NCI-H82 (cell line): ENCODE measurements at regions not wholly inside any gene's neighbourhood (a gene's known extent, or its start where the extent isn't known, plus 50 kb on each side); places are given as distances from the start of the nearest gene placed in this dataset.

ENCODE experiments used
- DNase-seq: peaks from one replicate; lab custom pipeline; 2025; lab: John Stamatoyannopoulos, UW

- no peak for DNase-seq
Observed at GRCh38 chr12:59044791-59045190, 124.5 kb upstream of the LRIG3 start.

- no peak for DNase-seq
Observed at GRCh38 chr12:59041241-59042121, 121.2 kb upstream of the LRIG3 start.

DNA sequence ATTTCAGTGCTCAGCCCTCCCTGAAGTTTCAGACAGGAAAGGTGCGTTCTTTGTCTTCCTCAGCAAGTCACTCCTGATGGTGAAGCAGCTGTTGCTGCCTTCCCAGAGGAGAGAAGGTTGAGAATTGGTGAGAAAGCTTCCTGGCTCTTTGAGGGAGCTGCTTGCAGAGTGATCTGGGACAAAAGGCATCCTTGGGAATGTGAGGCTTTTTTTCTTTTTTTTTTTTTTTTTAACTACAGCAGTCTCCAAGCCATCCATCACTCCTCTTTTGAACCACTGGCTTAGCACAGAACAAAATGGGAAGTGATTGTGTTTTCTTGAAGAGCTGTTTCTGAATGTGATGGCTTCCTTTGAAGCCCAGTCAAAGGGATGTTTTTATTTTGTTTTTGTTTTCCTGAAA, 120.4 kb upstream of the LRIG3 start:
- no peak for DNase-seq

DNA sequence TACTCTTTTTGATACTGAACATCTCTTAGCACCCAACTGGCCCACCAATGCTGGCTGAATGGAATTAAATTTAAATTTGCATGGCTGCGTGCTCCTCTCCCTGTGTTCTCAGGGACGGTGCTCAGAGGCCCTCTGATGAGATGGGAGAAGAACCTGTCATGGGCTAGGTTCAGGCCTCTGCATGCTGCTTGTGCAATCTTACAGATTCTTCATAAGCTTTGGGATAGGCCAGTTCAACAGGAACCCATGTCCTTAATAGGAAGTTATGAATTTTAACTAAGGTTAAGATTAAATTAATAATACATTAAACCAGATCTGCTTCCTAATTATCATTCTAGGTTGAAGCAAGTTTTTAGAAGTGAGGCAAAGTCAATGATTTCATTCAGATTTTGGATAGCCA, 119.7 kb upstream of the LRIG3 start:
- no peak for DNase-seq

DNA sequence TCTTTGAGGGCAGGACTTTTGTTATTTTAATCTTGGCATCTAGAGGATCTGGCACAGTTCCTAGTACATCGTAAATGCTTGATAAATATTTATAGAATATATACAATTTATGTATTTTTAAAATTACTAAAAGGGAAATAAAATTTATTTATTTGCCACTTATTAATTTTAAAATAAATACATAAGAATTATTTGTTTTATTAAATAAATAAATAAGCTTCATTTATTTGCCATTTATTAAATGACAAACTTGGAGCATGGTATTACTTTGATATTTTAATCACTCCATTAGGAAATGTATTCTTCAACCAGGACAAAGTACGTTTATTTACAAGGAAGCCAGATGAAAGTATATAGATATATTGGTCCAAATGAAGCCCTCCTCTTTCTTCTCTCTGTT, 118.7 kb upstream of the LRIG3 start:
- no peak for DNase-seq

DNA sequence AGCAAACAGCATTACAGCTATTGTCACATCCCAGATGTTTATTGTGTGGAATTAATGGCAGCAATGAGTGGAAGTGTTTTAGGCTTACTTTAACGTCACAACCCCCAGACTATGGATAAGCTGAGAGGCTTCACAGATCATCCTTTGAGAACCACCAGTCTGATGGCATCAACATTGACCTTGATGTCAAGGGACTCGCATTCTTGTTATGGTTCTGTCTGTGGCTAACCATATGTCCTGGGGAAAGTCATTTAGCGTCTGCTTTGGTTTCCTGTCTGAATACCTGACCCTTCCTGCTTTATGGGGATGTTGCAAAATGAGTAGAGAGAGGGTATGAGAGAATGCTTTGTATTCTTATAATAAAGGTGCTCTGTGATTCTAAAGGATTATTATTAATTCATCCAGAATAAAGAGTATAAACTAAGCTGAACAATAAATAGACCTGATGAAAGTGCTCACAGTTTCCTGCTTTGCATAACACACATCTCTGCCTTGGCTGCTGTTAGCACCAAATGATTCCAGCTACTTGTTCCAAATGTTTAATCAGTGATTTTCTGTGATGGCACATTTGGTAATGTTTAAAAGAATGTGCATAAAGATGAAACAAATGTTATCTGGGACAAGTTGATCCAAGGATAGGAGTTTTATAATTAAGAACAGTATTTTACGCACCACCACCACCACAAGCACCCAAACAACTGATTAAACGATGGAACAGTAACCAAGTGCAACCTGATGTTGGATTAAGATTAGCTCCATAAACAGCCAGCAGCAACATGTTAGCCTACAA, 116.9 kb upstream of the LRIG3 start:
- no peak for DNase-seq

DNA sequence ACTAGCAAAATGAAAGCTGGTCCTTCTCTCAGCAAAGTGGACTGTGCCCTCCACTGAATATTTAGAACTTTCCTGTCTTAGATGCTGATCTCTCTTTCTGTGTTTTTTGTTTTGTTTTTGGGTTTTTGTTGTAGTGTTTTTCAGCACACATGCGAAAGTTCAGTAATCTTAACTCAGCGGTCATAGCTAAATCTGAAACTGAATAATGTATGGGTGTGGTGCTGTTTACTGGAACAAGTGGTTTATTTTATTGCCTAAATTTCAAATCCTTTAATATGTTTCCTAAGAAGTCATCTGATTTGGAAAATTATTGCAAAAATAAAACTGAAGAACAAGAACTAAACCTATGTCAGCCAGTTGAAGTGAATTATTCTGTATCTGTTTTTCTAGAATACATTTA, 116.0 kb upstream of the LRIG3 start:
- no peak for DNase-seq

DNA sequence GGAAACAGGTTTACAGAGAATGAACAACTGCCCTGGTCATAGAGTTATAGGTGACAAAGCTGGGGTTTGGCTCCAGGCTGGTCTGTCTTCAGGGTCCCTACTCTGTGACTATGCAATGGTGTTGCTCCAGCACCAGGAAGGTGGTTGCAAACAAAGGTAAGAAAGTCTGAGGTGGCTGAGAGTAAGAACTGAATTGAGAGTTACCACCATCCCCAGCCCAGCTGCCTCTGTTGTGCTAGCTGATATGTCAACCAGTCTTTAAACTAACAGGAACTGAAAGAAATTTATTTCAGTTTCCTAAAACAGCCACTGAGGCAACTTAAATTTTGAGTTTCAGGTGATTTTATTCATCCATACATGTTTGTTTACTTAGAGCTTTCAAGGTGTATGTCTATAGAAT, 111.0 kb upstream of the LRIG3 start:
- DNase-seq = no peak

GRCh38 chr12:59030415-59030814, 110.1 kb upstream of the LRIG3 start:
- no peak for DNase-seq

- DNase-seq = no peak
Observed at GRCh38 chr12:59027199-59027598, 106.9 kb upstream of the LRIG3 start.

DNA sequence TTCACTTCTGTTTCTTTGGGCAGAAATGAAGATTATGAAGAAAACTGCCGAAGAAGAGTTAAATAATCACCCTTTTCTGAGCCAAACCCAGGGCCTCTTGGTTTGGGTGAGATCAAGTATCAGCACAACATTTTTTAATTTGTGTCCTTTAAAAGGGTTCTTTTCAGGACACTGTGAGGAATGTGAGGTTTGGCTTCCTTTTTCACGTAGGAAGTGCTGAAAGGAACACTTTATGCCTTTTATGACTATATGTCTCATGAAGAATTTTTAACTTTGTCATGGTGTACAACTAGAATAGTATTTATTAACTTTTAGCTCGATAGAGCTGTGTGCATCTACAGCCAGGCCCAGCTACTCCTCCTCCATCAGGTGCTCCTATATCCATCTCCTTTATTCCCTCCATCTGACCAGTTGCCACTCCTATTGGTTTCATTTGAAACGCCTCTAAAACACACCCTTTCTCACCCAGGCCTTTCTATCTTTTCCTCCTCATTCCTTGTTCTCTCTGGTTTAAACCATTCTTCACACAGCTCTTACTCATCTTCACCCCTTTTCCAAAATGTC, 103.6 kb upstream of the LRIG3 start:
- DNase-seq = no peak

GRCh38 chr12:59020073-59020946, 100.0 kb upstream of the LRIG3 start:
- no peak for DNase-seq

DNA sequence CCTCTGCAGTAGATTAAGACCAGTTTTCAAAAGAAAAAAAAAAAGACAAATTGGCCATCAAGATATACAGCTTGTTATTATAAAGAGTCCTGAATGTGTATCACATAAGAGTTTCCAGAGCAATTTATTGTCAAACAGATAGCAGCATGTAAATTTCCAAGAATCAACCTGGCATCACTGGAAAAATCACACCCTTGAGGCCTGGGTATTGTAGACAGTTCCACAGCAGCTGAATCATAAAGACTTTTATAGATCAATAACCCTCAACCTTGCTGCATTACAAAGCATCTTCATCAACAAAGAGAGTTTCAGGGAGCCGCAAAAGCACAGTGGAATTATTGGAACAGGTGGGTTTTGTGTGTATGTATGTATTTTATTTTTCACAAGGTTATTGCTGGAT, 94.6 kb upstream of the LRIG3 start:
- DNase-seq = no peak

DNA sequence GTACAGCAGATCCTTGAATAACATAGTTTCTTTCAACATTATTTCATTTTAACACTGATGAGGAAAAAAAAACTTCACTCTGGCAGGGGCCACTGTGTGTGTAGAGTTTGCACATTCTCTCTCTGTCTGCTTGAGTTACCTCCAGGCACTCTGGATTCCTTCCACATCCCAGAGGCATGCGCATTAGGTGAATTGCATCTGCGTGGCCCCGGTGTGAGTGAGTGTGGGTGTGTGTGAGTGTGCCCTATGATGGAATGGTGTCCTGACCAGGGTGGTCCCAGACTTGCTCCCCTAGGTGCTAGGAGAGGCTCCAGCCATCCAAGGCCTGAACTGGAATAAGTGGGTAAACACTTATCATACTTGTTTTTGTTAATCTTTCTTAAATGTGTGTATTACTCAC, 90.6 kb upstream of the LRIG3 start:
- DNase-seq = no peak

DNA sequence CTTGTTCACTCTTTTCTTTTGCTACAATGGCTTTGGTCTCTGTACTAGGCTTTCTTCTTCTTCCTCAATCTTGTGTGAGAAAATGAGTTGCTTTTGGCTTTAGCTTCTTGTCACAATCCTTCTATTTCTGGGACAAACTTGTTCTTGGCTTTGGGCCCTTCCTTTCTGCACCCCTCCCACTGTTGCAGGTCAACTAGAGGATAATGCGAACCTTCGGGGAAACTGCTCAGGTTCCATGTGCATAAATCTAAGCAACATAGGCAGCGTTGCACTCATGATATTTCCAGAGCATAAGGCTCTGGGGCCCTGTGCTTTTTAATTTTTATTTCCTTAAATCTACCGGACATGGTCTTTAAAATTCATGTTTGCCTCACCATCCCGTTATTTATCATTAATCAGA, 89.8 kb upstream of the LRIG3 start:
- no peak for DNase-seq

DNA sequence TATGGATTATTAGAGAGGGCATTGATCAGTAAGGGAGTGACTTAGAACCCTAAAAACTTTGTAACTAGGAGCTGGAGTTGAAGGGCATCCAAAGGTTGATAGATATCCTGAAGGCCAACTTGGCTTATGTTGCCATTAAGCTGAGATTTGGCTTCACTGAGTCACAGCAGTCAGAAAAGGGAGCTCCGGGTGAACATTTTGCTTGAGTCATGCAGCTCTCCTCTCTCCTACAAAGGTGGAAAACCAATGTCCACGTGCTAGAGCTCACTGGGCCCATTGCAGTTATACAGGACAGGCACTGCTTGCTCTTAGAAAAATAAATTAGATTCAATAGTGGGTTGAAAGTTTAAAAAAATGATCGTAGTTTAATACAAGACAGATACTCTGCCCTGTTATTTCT, 87.3 kb upstream of the LRIG3 start:
- peak; percentile 34 for DNase-seq

GRCh38 chr12:59005193-59005955, 85.1 kb upstream of the LRIG3 start:
- DNase-seq = no peak

GRCh38 chr12:59004456-59004855, 84.2 kb upstream of the LRIG3 start:
- no peak for DNase-seq

- DNase-seq = no peak
Observed at GRCh38 chr12:58995666-58996363, 75.5 kb upstream of the LRIG3 start.

GRCh38 chr12:58988643-58989344, 68.5 kb upstream of the LRIG3 start:
- no peak for DNase-seq
